NT2/D1 (cell line): ENCODE measurements at regions not wholly inside any gene's neighbourhood (a gene's known extent, or its start where the extent isn't known, plus 50 kb on each side); places are given as distances from the start of the nearest gene placed in this dataset.

ENCODE experiments used
- YY1 ChIP-seq: IDR thresholded peaks from 2 replicates; pipeline ENCODE4 v1.6.1; 2011; ENCODE audit not compliant: insufficient read length, insufficient read depth
- ZNF274 ChIP-seq: IDR thresholded peaks from 2 replicates; pipeline ENCODE4 v1.6.1; 2011; ENCODE audit warnings: mild to moderate bottlenecking, low read depth, low read length

DNA sequence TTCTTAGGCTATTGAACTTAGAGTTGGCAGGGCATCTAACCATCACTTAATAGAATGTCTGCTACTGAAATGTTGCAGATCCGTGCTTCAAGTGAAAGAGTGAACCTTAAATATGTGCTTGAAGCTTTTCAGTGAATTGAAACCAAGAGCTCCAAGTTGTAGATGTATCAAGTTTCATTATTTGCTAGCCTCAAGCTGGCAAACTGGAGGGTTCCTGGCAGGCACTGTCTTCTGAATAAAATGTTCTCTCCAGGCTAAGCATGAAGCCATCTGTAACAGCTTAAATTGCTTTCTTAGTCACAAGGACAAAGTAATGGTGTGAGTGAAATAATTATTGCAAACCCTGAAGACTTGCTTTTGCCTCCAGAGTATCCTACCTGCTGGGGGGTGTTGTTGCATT lies 415.0 kb upstream of the SPRY2 start:
- no peak for TF ChIP-seq YY1
- TF ChIP-seq ZNF274 = no peak
